GM06990 (cell line): ENCODE measurements at regions not wholly inside any gene's neighbourhood (a gene's known extent, or its start where the extent isn't known, plus 50 kb on each side); places are given as distances from the start of the nearest gene placed in this dataset.

ENCODE experiments used
- DNase-seq: peaks from one replicate; pipeline ENCODE4 v3.0.0-alpha.2; 2011; ENCODE audit not compliant: insufficient read length; ENCODE audit errors: extremely low read depth
- H3K27me3 ChIP-seq: replicated peaks from 2 replicates; pipeline ENCODE4 v1.6.0; 2011; ENCODE audit warnings: low read length; ENCODE audit not compliant: control insufficient read depth, insufficient read depth
- H3K36me3 ChIP-seq: 2 replicates; pipeline ENCODE4 v1.5.1; 2011; ENCODE audit warnings: low read length; ENCODE audit not compliant: control insufficient read depth, insufficient read depth
- H3K4me3 ChIP-seq: replicated peaks from 2 replicates; pipeline ENCODE4 v1.5.1; 2011; ENCODE audit warnings: low read depth, mild to moderate bottlenecking, control low read depth, low read length
- CTCF ChIP-seq: IDR thresholded peaks from 2 replicates; pipeline ENCODE4 v1.5.1; 2011; ENCODE audit warnings: low read length, control low read depth, mild to moderate bottlenecking, inconsistent platforms; ENCODE audit not compliant: insufficient read depth, poor library complexity, severe bottlenecking

- no peak overlapping the region for H3K4me3 ChIP-seq
- H3K27me3 ChIP-seq, result no peaks in the 10 kb centered on the region
- no peaks in the 10 kb centered on the region for H3K36me3 ChIP-seq
- no peak for TF ChIP-seq CTCF
- DNase-seq, result no peak
Measured at GRCh38 chr1:226808501-226808900, 61.9 kb upstream of the PSEN2 start.

GRCh38 chr1:226806988-226807387 lies 63.4 kb upstream of the PSEN2 start:
- no peak overlapping the region for H3K4me3 ChIP-seq
- no peaks in the 10 kb centered on the region for H3K27me3 ChIP-seq
- no peak for TF ChIP-seq CTCF
- no peak for DNase-seq
- H3K36me3 ChIP-seq, result no peaks in the 10 kb centered on the region

GRCh38 chr1:226804907-226805759 lies 65.3 kb upstream of the PSEN2 start:
- Histone ChIP-seq H3K27me3 (no peaks in the 10 kb centered on the region), H3K4me3 (no peak overlapping the region), H3K36me3 (no peaks in the 10 kb centered on the region)
- TF ChIP-seq CTCF, result no peak
- DNase-seq, result no peak

GRCh38 chr1:226800763-226801380 lies 61.8 kb upstream of the ITPKB start:
- Histone ChIP-seq H3K4me3 (no peak overlapping the region), H3K36me3 (no peaks in the 10 kb centered on the region), H3K27me3 (no peaks in the 10 kb centered on the region)
- DNase-seq, result no peak
- TF ChIP-seq CTCF, result no peak

- no peak for DNase-seq
- Histone ChIP-seq H3K36me3 (no peaks in the 10 kb centered on the region), H3K4me3 (no peak overlapping the region), H3K27me3 (no peaks in the 10 kb centered on the region)
- TF ChIP-seq CTCF, result no peak
Measured at GRCh38 chr1:226799634-226800281, 60.7 kb upstream of the ITPKB start.
